GM12878 (cell line): ENCODE measurements at regions not wholly inside any gene's neighbourhood (a gene's known extent, or its start where the extent isn't known, plus 50 kb on each side); places are given as distances from the start of the nearest gene placed in this dataset.

Source experiments
- ATAC-seq: fragments of 200-7000 bp; cut with Tn5 transposase; 3 replicates; pipeline ENCODE4 v1.9.1; 2020; ENCODE audit warnings: mild to moderate bottlenecking, moderate library complexity
- BruUV-seq: library from RNA; stranded (reverse); fragments of 400-500 nt; replicated peaks from 2 replicates; lab custom pipeline; 2021; lab: Mats Ljungman, UMichigan
- CTCF ChIA-PET: fragments of 300-600 bp; sonication (Branson Sonifier 250); formaldehyde crosslinking; extraction: SDS; loops from one replicate; lab custom pipeline; 2021; ENCODE audit warnings: inconsistent platforms; lab: Yijun Ruan, JAX
- POLR2A ChIA-PET: fragments of 350-600 bp; formaldehyde crosslinking; extraction: SDS; loops from one replicate; lab custom pipeline; 2021; ENCODE audit warnings: inconsistent platforms; lab: Charles Lee
- RAD21 ChIA-PET: fragments of 300-600 bp; sonication (Branson Sonifier 250); formaldehyde crosslinking; loops from one replicate; lab custom pipeline; 2023; ENCODE audit warnings: antibody characterized with exemption; ENCODE audit not compliant: unreplicated experiment; lab: Charles Lee
- SMC1A ChIA-PET: fragments of 300-600 bp; sonication (Branson Sonifier 250); formaldehyde crosslinking; loops from one replicate; lab custom pipeline; 2023; ENCODE audit not compliant: unreplicated experiment, uncharacterized antibody; lab: Charles Lee
- DNase-seq: peaks from one replicate; pipeline ENCODE4 v3.0.0-alpha.2; 2011; ENCODE audit warnings: low read depth, low spot score
- FAIRE-seq: peaks from 3 replicates; lab custom pipeline; 2011; peaks lifted over from hg19 to GRCh38; lab: Jason Lieb, UNC
- H2AFZ ChIP-seq: 2 replicates; pipeline ENCODE4 v1.6.0; 2011; ENCODE audit warnings: low read depth, low read length, control low read depth; ENCODE audit not compliant: control insufficient read depth
- H3K27ac ChIP-seq: 2 replicates; pipeline ENCODE4 v1.5.1; 2011; ENCODE audit warnings: control low read depth; ENCODE audit not compliant: control insufficient read depth, insufficient read depth
- H3K27me3 ChIP-seq, 2 experiments: replicated peaks in 1 of 2; 2 replicates each; pipeline versions ENCODE4 v1.6.0 to v1.6.1; 2011; ENCODE audit warnings: low read length in 1 of 2; ENCODE audit not compliant: control insufficient read depth in 2 of 2, insufficient read depth in 2 of 2
- H3K36me3 ChIP-seq, 2 experiments: 2 replicates each; pipeline ENCODE4 v1.5.1; 2011; ENCODE audit warnings: low read length in 1 of 2; ENCODE audit not compliant: control insufficient read depth in 2 of 2, insufficient read depth in 2 of 2
- H3K4me1 ChIP-seq: 2 replicates; pipeline ENCODE4 v1.6.1; 2011; ENCODE audit warnings: mild to moderate bottlenecking, low read length, moderate library complexity, mixed read lengths; ENCODE audit not compliant: control insufficient read depth, insufficient read depth
- H3K4me2 ChIP-seq: 2 replicates; pipeline ENCODE4 v1.6.0; 2011; ENCODE audit warnings: control low read depth; ENCODE audit not compliant: control insufficient read depth, insufficient read depth
- H3K4me3 ChIP-seq: fragments of 200-600 bp; sonication (generic); 2 replicates; pipeline ENCODE4 v1.5.1; 2016
- H3K79me2 ChIP-seq: 2 replicates; pipeline ENCODE4 v1.6.0; 2011; ENCODE audit warnings: low read length; ENCODE audit not compliant: control insufficient read depth, insufficient read depth
- H3K9ac ChIP-seq: 2 replicates; pipeline ENCODE4 v1.8.0; 2011; ENCODE audit warnings: low read length, control low read depth, mixed read lengths; ENCODE audit not compliant: control insufficient read depth, insufficient read depth
- H3K9me3 ChIP-seq: replicated peaks from 3 replicates; pipeline ENCODE4 v1.5.1; 2011; ENCODE audit warnings: mild to moderate bottlenecking, low read length; ENCODE audit not compliant: control insufficient read depth, insufficient read depth
- H4K20me1 ChIP-seq: 2 replicates; pipeline ENCODE4 v1.6.0; 2011; ENCODE audit not compliant: control insufficient read depth, insufficient read depth
- CHD4 ChIP-seq: fragments of 200-600 bp; sonication (generic); IDR thresholded peaks from 2 replicates; pipeline ENCODE4 v1.6.1; 2016; ENCODE audit warnings: mild to moderate bottlenecking
- CTCF ChIP-seq, 3 experiments: IDR thresholded peaks in 2 of 3; conservative IDR thresholded peaks in 1 of 3; 2 replicates each; pipeline ENCODE4 v1.5.1; 2011; ENCODE audit warnings: low read depth in 3 of 3, low read length in 3 of 3, mild to moderate bottlenecking in 3 of 3, control low read depth in 2 of 3, moderate library complexity in 2 of 3, inconsistent platforms in 1 of 3, mixed read lengths in 1 of 3; ENCODE audit not compliant: control insufficient read depth in 2 of 3, insufficient read depth in 1 of 3; ENCODE audit errors: extremely low read depth in 1 of 3
- DPF2 ChIP-seq: fragments of 450-650 bp; IDR thresholded peaks from 2 replicates; pipeline ENCODE4 v1.6.1; 2017; ENCODE audit warnings: mild to moderate bottlenecking
- IKZF1 ChIP-seq: fragments of 450-650 bp; conservative IDR thresholded peaks from 2 replicates; pipeline ENCODE4 v1.6.1; 2017; ENCODE audit warnings: antibody characterized with exemption, mild to moderate bottlenecking
- POLR2AphosphoS5 ChIP-seq: IDR thresholded peaks from 2 replicates; pipeline ENCODE4 v1.6.1; 2011; ENCODE audit warnings: mild to moderate bottlenecking, low read length, inconsistent platforms
- SP1 ChIP-seq: IDR thresholded peaks from one replicate; pipeline ENCODE4 v1.6.1; 2011; ENCODE audit warnings: low read depth, low read length
- STAT3 ChIP-seq: IDR thresholded peaks from 2 replicates; pipeline ENCODE4 v1.6.1; 2011; ENCODE audit warnings: low read depth, low read length, improper control_type of control experiment
- TAF1 ChIP-seq: IDR thresholded peaks from 2 replicates; pipeline ENCODE4 v1.6.1; 2011; ENCODE audit warnings: mild to moderate bottlenecking, low read depth, low read length, borderline replicate concordance
- YBX1 ChIP-seq: fragments of 450-650 bp; IDR thresholded peaks from 2 replicates; pipeline ENCODE4 v1.6.1; 2016; ENCODE audit warnings: antibody characterized with exemption
- WGBS: methylation state at CpG from one replicate; pipeline ENCODE4 v1.1.6; 2016; ENCODE audit warnings: low lambda C conversion rate; ENCODE audit not compliant: insufficient replicate concordance, insufficient coverage; ENCODE audit errors: missing lambda C conversion rate; 5-methylcytosine and 5-hydroxymethylcytosine counted together
- in situ Hi-C: fragments of 300-500 bp; cut with MboI; formaldehyde crosslinking; loops from 9 replicates; pipeline ENCODE4 v1.14.3; 2018; ENCODE audit warnings: mixed read lengths
- intact Hi-C: fragments of 100-400 bp; cut with micrococcal nuclease; formaldehyde crosslinking; loops from one replicate; pipeline ENCODE4 v1.14.2; 2022; ENCODE audit not compliant: unreplicated experiment

DNA sequence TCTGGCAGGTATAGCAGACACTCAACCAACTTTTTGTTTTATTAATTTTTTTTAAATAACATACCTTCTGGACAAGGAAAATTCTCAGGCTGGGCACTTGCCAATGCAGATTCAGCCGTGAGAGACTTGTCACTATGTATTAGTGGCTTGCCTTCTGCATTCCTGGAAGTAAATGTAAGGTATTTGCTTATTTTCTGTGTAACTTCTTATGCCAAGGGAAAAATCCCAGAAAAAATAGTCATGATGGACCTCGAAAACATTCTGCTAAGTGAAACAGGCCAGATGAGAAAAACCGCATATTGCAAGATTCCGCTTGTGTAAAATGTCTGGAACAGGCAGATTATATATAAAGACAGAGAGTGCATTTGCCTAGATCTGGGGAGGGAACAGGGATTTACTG, 260.3 kb upstream of the DAPK1 start:
- ChIA-PET SMC1A (interaction anchor here (0.8 kb wide), 1 partner anchor 92 kb away, joined by 3 read pairs; no protein-coding TSS in a partner anchor), RAD21 (no interaction called here), CTCF (no interaction called here), POLR2A (no interaction called here)
- H4K20me1 ChIP-seq: no peaks in the 10 kb centered on the region
- no peak for TF ChIP-seq DPF2
- TF ChIP-seq CTCF (IDR thresholded peaks at IDR 0.05 in 2 of 3, conservative IDR thresholded peaks at IDR 0.05 in 1 of 3; ENCODE audit: control insufficient read depth in 2 of 3, extremely low read depth in 1 of 3, insufficient read depth in 1 of 3, low read depth in 3 of 3, low read length in 3 of 3): no peak
- TF ChIP-seq TAF1: no peak
- TF ChIP-seq STAT3: no peak
- no peak for TF ChIP-seq YBX1
- no peak for TF ChIP-seq IKZF1
- no peak for TF ChIP-seq CHD4
- no peak for TF ChIP-seq SP1
- TF ChIP-seq POLR2AphosphoS5: no peak
- FAIRE-seq: no peak
- in situ Hi-C loops (no loop called here), intact Hi-C loops (no loop called here)
- H3K4me2 ChIP-seq: no peak overlapping the region
- no peak overlapping the region for H2AFZ ChIP-seq
- H3K9me3 ChIP-seq: no peaks in the 10 kb centered on the region
- DNase-seq: no peak
- H3K79me2 ChIP-seq: no peaks in the 10 kb centered on the region
- no peak overlapping the region for H3K27ac ChIP-seq
- no peaks in the 10 kb centered on the region; a peak in 1 of 4 replicates for H3K27me3 ChIP-seq
- H3K4me3 ChIP-seq: no peak overlapping the region
- 44% methylated on average over 4 of the region's 4 CpGs for WGBS
- H3K4me1 ChIP-seq: no peaks in the 10 kb centered on the region
- ATAC-seq: no peak
- no peak overlapping the region for H3K9ac ChIP-seq
- no TSS peak for BruUV-seq
- H3K36me3 ChIP-seq: no peaks in the 10 kb centered on the region
